Lung (tissue), 11 donors: ENCODE measurements at regions not wholly inside any gene's neighbourhood (a gene's known extent, or its start where the extent isn't known, plus 50 kb on each side); places are given as distances from the start of the nearest gene placed in this dataset.
A peak's percentile ranks its signal among the peaks of the same experiment; 100 is the strongest.

ENCODE experiments used
- ATAC-seq: fragments of 200-7000 bp; cut with Tn5 transposase; one replicate; pipeline ENCODE4 v1.9.1; 2020; ENCODE audit warnings: moderate number of reproducible peaks; ENCODE audit not compliant: insufficient read depth, low FRiP score
- DNase-seq, 3 donors: peaks; one replicate each; pipeline ENCODE4 v3.0.0-alpha.2; 2013 to 2017
- H3K27ac ChIP-seq, 2 donors: one replicate each; pipeline ENCODE4 v1.5.1; 2013; ENCODE audit warnings: mild to moderate bottlenecking in 2 of 2, moderate library complexity in 2 of 2, control low read depth in 1 of 2, inconsistent platforms in 1 of 2, low read depth in 1 of 2, low read length in 1 of 2
- H3K27me3 ChIP-seq, 3 donors: one replicate each; pipeline ENCODE4 v1.5.1; 2013; ENCODE audit warnings: low read length in 2 of 3; ENCODE audit not compliant: control insufficient read depth in 3 of 3, insufficient read depth in 3 of 3
- H3K36me3 ChIP-seq, 4 donors: one replicate each; pipeline ENCODE4 v1.5.1; 2013; ENCODE audit warnings: low read length in 4 of 4, mild to moderate bottlenecking in 1 of 4, moderate library complexity in 1 of 4; ENCODE audit not compliant: control insufficient read depth in 4 of 4, insufficient read depth in 4 of 4
- H3K4me1 ChIP-seq, 5 donors: one replicate each; pipeline ENCODE4 v1.5.1; 2013; ENCODE audit warnings: low read length in 5 of 5, mild to moderate bottlenecking in 2 of 5, moderate library complexity in 1 of 5; ENCODE audit not compliant: control insufficient read depth in 5 of 5, insufficient read depth in 5 of 5
- H3K4me3 ChIP-seq: one replicate; pipeline ENCODE4 v1.5.1; 2013; ENCODE audit warnings: mild to moderate bottlenecking, control low read depth, moderate library complexity
- H3K9ac ChIP-seq, 2 donors: one replicate each; pipeline ENCODE4 v1.5.1; 2013; ENCODE audit warnings: low read length in 2 of 2, control low read depth in 1 of 2; ENCODE audit not compliant: insufficient read depth in 1 of 2
- H3K9me3 ChIP-seq, 4 donors: one replicate each; pipeline ENCODE4 v1.5.1; 2013; ENCODE audit warnings: low read length in 3 of 4, mild to moderate bottlenecking in 1 of 4, moderate library complexity in 1 of 4; ENCODE audit not compliant: control insufficient read depth in 4 of 4, insufficient read depth in 3 of 4
- CTCF ChIP-seq: IDR thresholded peaks from 2 replicates; pipeline ENCODE4 v1.5.1; 2012; ENCODE audit warnings: mild to moderate bottlenecking; ENCODE audit errors: control extremely low read depth, extremely low read depth
- WGBS, 2 donors: extraction: QIAGEN DNeasy Blood & Tissue Kit; methylation state at CpG; one replicate each; pipeline ENCODE4 v1.1.7; 2013; 5-methylcytosine and 5-hydroxymethylcytosine counted together
- donor health status: control.
- donor health status: control.
- donor health status: Bipolar disorder and iron deficiency.
- donor health status: healthy.
- donor health status: DM: yes; HTN: yes; CAD: no.

GRCh38 chr4:27574743-27575142, 714.1 kb downstream of the STIM2 start:
- ATAC-seq (no peak), DNase-seq (no peak)
- 65 to 82% methylated on average over 5 of the region's 5 CpGs for WGBS, 2 donors
- TF ChIP-seq CTCF = no peak
- Histone ChIP-seq H3K27ac (no peak overlapping the region), H3K9ac (no peak overlapping the region), H3K4me3 (no peak overlapping the region), H3K36me3 (no peaks in the 10 kb centered on the region), H3K4me1 (no peaks in the 10 kb centered on the region), H3K9me3 (peaks cover 0 to 4% (median 0%) of the 10 kb centered on the region in 4 donors), H3K27me3 (no peaks in the 10 kb centered on the region)

GRCh38 chr4:27577951-27578350, 717.3 kb downstream of the STIM2 start:
- WGBS, 2 donors = 95 to 98% methylated on average over 2 of the region's 2 CpGs
- Histone ChIP-seq H3K27ac (no peak overlapping the region), H3K9me3 (peaks cover 0 to 4% (median 0%) of the 10 kb centered on the region in 4 donors), H3K36me3 (no peaks in the 10 kb centered on the region), H3K4me3 (no peak overlapping the region), H3K9ac (no peak overlapping the region), H3K27me3 (no peaks in the 10 kb centered on the region), H3K4me1 (no peaks in the 10 kb centered on the region)
- ATAC-seq = no peak
- no peak for DNase-seq
- no peak for TF ChIP-seq CTCF

- Histone ChIP-seq H3K9me3 (no peaks in the 10 kb centered on the region), H3K4me3 (no peak overlapping the region), H3K36me3 (no peaks in the 10 kb centered on the region), H3K9ac (no peak overlapping the region), H3K27ac (no peak overlapping the region), H3K4me1 (no peaks in the 10 kb centered on the region), H3K27me3 (no peaks in the 10 kb centered on the region)
- TF ChIP-seq CTCF = no peak
- DNase-seq (no peak), ATAC-seq (no peak)
- 67 to 70% methylated on average over 6 of the region's 6 CpGs for WGBS, 2 donors
Measured at GRCh38 chr4:27592738-27593137, 732.1 kb downstream of the STIM2 start.

GRCh38 chr4:27594922-27595321, 734.3 kb downstream of the STIM2 start:
- Histone ChIP-seq H3K4me3 (no peak overlapping the region), H3K27me3 (no peaks in the 10 kb centered on the region), H3K36me3 (no peaks in the 10 kb centered on the region), H3K9me3 (no peaks in the 10 kb centered on the region), H3K27ac (no peak overlapping the region), H3K9ac (no peak overlapping the region), H3K4me1 (no peaks in the 10 kb centered on the region)
- no peak for ATAC-seq
- WGBS, 2 donors = 75 to 81% methylated on average over 5 of the region's 5 CpGs
- peak in 1 of 3 donors; percentile 1 for DNase-seq
- TF ChIP-seq CTCF = no peak
